ENCODE measurements at regions not wholly inside any gene's neighbourhood (a gene's known extent, or its start where the extent isn't known, plus 50 kb on each side); places are given as distances from the start of the nearest gene placed in this dataset.
"Not testable (repeated sequence)": the region's sequence is repeated elsewhere in the genome, so short reads cannot be mapped to it uniquely, and the experiment has no call there.

DNA sequence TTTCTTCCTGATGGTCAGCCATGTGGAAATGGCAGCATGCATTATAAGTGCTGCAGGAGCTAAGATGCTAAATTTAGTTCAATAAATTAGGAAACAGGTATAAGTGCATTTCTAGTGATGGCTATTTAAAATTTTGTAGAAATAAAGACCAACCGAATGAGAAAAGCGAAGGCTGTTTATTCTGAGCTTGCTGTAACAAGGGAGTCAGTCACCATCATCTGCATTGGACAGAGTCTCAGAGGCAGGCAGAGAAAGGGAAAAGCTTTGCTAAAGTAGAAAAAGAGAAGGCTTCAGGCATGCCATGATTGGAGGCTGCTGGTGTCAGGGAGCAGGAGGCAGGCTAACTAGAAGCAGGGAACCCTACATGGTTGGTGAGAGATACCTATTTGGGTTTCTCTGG, 451.0 kb downstream of the EDEM1 start:
- no peak for DNase-seq

DNA sequence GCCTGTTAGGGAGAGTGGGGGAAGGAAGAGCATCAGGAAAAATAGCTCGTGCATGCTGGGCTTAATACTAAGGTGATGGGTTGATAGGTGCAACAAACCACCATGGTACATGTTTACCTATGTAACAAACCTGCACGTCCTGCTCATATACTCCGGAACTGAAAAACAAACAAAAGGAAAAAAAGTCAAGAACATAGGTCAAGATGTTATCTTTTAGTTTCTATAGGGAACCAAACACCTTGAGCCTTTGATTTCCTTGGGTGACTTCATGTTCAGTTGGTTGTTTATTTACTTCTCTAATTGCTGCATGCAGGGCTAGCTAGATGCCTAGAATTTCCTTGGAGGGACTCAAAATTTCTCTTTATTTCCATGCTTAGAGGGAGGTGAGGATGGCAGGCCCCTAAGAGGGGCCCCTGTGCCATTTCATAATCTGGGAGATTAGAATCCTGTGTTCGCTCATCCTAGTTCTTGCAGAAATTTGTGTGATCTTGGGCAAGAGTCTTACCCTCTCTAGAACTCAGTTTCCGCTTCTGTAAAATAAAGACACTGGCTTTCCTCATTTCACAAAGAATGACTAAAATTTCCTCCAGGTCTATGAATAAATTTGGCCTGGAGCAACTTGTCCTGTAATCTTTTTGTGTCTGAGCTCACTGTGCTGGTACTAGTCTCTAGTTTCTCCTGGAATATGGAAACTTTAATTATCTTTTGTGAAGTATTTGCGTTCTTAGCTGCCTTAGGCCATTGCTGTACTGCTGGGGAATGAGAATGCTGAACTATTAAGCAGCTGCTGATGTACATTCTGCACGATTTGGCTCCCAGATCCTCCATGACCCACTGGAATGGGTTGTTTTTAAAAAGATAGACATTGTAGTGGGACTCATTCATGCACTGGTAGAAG, 457.5 kb downstream of the EDEM1 start:
- no peak for DNase-seq

DNA sequence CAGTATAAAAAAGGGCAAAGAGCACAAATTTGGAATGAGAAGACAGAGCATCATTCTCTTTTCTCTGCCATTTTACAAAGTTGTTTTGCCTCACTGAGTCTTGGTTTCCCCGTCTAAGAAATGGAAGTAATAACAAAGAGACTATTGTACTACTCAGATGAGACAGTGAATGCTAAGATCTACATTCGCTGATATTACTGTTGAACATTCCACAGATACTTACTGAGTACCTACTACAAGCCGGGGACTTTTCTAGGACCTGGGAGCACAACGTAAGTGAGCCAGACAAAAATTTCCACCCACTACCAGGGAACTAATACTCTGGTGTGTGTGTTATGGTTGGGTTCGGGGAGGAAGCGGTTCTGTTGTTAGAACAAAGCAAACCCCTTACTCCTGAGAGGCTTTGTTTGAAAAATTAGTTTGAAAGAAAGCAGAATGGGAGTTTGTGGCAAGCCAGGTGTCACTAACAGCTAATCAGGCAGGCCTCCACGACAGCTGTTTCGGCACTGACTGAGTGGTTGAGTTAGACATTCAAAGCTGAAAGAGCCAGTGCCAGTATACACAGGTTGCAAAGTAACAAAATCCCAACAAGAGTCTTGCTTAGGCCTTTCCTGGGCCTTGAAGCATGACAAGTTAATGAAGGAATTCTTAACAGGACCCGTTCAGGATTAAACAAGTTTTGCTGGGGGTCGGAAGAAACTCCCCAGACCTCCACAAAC, 458.3 kb downstream of the EDEM1 start:
- no peak for DNase-seq

DNA sequence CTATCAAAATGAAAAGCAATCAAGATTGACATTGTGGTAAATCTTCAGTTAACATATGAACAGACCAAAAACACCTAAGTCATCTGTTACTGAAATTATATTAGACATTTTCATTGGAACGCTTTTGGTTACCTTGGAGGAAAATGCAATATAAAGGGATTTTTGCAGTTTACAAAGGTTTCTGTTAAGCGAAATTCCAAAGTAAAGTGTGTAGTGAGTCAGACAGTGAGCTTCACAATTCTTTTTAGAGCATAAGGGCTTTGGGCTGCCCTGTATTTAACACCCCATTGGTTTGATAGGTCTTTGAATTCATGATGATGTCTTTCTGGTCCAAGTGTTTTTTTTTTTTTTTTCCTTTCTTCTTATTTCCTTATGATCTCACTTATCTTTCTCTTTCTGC, 462.8 kb downstream of the EDEM1 start:
- DNase-seq, result no peak

DNA sequence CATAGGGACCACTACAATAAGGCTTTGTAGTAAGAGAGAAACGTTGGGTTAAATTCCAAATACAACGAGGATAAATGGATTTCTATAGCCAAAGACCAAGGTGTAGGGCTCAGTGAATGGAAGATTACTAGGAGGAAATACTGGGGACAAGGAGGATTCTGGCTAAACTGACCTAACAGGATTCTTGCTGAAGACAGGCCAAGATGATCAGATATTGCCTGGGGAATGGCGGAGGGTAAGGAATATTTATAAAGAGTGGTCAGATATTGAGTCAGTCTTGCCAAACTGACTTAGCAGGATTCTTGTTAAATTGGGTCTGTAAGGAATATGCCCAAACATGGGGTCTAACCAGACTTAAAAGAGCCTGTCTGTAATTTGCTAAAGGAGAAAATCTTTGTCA, 463.8 kb downstream of the EDEM1 start:
- no peak for DNase-seq

DNA sequence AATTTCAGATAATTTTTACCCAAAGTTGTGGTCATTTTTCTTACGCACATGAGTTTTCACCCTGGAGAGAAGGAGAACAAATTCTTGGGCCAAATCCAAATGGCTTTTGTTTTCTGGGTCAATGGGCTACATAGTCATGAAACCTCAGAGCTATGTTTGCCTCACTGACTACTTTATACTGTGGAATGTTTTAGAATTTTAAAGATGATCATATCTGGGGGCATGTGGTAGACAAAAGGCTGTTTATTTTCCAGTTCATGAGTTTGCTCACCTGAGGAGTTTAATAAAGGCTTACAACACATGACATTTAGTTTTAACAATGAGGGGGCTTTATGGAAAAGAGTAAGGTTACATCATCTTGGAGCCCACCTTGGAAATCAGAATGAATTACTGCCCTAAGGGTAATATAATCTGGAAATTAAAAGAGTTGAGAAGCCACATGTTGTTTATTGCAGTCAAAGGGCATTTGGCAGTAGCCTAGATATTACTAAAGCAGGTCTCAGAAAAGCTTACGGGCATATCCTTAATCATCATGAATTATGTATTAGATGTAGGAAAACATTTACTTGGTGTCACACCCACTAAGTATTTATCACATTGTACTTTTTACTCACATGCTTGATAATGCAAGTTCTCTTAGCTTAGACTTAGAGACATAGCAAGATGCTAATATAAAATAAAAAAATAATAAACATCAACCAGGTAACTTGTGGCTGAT, 466.1 kb downstream of the EDEM1 start:
- no peak for DNase-seq

DNA sequence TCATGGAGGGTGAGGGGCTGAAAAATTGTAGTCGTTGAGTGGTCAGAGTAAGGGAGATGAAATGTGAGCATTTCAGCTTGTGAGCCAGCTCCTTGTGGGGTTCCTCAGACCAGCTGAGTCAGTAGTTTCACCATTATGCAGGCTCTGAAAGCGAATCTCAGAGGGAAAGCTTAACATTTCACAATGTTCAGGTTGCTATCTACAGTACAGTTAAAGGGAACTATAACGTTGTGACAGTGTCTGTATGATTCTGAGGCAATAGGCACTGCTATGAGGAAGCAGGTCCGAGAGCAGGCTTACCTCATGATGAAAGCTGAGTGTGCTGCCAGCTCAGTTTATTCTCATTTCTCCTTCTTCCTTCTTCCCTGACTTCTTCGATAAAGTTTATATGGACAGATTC, 469.6 kb downstream of the EDEM1 start:
- no peak for DNase-seq

DNA sequence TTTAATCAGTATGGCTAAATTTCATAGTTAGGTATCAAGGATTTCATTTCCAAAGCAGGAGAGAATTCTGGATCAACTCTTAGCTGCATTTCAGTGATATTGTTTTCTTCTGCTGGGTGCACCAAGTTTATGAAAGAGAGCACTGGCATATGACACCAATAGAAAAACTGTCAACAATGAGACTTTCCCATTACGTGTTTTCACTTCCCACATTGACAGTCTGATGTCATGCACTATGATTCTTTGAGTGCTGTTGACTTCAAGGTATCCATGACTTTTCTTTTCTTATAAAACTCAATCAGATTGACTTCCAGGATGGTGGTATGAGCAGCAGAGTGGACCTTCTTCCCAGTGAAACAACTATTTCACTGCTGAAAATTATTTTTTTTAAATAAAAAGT, 476.1 kb downstream of the EDEM1 start:
- DNase-seq, result no peak

DNA sequence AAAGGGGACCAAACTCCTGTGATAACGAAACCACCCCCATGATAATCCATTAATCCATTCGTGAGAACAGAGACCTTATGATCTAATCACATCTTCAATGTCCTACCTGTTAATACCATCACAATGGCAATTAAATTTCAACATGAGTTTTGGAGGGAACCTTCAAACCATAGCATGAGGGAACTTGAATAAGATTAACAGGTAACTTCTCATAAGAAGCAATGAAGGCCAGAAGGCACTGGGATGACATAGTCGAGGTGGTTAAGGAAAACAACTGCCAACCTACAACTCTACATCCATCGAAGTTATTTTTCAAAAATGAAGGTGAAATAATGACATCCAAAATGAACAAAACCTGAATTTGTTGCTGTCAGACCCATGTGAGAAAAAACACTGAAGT, 478.9 kb downstream of the EDEM1 start:
- DNase-seq, result no peak

DNA sequence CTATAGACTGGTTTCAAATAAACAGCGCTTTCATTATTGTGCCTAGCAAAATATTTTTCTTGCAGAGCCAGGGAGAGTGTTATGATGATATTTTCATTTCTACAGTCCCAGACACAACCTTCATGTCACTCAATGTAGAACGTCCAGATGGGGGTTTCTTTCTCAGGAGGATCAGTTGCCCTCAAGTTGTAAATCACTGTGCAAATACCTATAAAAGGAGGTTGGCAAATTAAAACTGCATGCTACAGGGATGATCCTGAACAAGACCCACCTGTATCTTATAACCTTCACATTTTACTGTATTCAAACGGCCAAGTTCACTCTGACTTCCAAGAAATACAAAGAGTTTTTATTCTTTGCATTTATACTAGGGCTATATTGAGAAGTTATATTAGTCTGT, 486.0 kb downstream of the EDEM1 start:
- DNase-seq, result no peak

DNA sequence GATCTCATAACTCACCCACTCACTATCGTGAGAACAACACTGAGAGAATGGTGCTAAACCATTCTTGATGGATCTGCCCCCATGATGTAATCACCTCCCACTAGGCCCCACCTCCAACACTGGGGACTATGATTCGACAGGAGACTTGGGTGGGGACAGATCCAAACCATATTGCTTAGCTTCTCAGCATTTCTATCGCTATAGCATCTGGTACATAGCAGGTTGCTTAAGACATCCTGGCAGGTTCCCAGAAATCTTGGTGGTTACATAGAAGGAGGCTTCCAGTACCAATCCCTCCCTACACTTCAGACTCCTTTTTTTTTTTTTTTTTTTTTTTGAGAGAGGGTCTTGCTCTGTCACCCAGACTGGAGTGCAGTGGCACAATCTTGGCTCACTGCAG, 487.8 kb downstream of the EDEM1 start:
- no peak for DNase-seq

DNA sequence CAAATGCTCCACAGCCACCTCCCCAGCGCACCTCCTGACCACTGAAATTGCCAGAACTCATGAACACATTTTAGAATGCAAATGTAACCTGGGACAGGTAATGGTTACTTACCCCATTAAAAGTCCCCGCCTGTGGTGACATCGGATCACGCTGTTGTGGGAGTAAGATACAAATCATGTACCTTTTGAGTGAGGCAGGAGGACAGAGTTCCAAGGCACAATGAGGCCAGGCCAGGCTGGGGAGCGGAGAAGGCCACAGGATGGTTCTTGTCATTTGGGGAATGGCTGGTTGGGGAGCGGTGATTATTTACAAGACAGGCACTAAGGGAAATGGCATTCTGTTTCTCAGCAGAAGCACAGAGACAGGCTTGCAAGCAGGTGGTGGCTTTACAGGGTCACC, 490.0 kb downstream of the EDEM1 start:
- DNase-seq, result no peak

DNA sequence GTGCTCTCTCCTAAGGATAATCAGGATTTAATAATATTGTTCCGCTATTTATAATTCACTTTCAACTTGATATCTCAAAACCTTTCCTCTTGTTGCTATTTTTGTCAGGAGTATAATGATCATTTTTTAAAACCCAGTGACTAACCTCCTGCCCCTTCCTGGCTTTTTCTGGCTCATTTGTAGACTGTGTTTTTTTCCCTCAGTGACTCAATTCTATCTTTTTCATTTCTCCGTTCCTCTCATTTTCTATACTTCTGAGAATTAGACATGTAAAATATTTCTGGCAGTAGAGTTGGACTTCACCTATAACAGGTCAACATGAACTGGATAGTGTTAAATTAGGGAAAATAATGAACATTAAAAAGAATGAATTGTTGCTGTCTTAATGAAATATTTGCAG, 490.7 kb downstream of the EDEM1 start:
- DNase-seq, result no peak

DNA sequence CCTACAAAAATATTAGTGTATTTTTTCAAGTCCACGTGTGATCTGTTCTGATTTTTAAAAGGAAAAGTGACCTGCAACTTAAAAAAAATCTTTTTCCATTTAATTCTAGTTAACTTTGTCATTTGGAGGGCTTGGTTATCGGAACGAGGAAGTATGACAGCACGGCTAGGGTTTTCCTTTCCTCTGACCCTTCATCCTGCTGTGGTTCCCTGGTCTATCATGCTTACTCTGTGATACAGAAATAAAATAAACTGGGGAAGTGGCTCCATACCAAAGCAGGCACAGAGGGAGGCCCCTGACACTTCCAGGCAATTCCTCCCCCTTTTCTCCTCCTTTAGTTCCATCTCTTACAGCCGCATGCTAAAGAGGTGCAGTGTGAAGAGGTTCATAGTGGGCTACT, 491.3 kb downstream of the EDEM1 start:
- DNase-seq, result no peak

DNA sequence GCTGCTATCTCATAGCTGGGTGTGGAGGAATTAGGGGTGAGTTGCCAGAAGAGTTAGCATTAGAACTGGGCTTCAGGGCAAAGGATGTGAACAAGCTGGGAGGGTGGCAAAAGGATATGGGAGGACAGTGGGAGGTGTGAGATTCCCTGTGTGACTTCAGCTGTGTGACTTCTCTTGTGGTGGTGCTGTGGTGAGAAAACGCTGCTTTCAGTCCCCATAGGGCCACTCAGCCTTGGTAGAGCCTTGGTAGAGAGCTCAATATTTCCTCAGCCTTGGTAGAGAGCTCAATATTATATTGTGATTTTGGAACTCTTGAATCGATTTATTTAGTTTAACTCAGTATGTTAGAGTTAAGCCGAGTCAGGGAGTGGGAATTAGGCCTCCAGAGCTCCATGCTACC, 499.7 kb downstream of the EDEM1 start:
- no peak for DNase-seq

DNA sequence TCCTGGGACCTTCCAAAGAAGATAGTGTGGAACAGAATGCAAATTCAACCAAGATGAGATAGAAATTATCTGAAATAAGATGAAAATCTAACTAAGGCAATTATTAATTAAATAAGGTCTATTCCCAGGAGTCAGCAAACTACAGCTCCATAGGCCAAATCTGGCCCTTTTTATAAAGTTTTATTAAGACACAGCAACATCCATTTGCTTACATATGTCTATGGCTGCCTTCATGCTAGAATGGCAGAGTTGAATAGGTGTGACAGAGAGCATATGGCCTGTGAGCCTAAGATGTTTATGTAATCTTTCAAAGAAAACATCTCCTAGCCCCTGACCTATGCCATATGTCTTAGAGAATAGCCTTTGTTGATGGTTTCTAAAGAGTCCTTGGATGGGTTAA, 503.0 kb downstream of the EDEM1 start:
- DNase-seq, result no peak

DNA sequence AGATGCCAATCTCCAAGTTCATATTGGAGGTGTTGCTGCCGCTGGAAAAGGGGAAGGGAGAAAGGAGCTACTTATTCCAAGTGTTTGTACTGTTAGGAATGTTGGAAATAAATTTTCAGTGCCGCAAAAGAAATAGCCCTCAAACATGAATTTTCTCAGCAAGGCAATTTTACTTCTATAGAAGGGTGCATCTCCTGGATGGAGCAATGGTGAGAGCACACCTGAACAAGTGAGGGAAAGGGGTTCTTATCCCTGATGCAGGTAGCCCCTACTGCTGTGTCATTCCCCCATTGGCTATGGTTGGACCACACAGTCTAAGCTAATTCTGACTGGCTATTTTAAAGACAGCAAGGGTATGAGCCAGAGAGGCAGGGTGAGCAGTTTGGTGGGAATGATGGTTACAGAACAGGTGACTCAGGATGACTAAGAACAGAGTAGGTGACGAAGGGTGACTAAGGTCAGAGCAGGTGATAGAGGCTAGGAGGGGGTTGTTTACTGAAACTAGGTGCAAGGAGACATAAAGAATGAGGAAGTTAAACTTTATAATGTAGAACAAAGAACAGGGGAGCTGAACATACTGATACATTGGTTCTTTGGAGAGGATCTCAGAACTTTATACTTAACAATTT, 503.5 kb downstream of the EDEM1 start:
- no peak for DNase-seq

DNA sequence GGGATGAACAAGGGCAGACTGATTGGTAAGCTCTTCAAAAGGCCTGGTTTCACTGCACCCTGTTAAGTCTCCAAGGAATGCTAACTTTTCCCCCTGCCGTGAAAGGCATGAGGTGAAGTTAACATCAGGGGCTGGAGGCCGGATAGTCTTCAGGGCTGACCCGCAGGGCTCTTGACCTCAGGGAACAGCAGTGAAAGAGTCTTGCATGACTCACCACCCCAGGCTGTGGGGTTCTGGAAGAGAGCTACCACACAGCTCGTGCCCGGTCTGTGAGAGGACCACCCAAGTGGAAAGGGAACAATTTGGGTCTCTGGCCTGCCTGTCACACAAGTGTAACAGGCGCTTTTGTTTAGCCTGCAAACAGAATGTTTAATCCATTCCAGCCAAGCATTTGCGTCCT, 504.9 kb downstream of the EDEM1 start:
- DNase-seq, result no peak

DNA sequence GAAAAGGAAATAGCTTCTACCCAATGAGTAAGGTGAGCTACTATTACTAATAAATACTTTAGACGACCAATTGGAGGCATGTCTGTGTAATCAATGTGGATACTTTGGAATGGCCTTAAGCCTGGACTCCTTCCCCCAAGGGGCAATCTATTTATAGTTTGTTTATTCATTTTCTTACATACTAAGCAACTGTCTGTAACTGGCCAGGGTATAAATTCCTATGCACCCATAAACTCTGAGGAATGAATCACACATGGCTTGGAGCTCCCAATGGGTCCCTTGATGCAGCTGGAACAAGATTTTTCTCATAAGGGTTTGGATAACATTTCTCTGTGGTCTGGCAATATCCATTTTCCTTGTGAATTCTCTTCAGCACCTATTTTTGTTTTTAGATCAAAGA, 506.8 kb downstream of the EDEM1 start:
- DNase-seq, result no peak

DNA sequence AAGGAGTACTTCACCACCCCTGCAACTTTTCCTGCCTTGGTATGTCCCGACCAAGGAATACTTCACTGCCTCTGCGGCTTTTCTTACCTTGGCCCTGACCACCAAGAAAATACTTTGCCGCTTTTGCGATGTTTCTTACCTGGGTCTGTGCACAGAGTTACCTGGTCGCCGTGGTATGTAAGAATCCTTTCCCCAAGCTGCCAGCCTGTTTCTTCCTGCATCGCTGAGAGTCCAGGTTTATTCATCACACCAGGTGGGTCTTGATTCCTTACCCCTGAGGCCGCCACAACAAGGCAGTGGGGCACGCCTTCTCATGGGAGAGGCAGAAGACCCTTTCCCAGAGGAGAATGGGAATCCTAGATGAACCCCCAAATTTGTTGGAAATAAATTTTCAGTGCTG, 511.3 kb downstream of the EDEM1 start:
- DNase-seq, result no peak

DNA sequence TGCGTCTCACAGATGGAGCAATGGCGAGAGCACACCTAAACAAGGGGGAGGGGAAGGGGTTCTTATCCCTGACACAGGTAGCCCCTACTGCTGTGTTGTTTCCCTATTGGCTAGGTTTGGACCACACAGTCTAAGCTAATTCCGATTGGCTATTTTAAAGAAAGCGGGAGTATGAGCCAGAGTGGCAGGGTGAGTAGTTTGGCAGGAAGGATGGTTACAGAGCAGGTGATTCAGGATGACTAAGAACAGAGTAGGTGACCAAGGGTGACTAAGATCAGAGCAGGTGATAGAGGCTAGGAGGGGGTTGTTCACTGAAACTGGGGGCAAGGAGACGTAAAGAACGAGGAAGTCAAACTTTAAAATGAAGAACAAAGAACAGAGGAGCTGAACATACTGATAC, 511.8 kb downstream of the EDEM1 start:
- no peak for DNase-seq

DNA sequence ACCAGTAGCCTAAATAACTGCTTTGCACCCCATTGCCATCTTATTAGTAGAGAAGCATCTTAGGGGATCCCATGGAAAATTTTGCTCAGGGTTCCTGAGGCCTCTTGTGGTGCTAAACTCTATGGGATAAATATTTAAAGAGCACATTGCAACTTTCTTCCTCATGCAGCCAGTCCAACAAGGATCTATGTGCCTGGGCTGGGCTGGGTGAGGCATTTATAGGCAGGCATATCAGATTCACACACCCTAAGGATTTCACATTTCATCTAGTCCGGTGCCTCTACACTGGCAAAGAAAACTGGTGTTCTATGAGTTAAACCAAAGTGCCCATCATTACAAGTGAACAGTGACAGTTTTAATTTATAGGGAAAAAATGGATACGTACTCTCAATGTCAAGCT, 512.3 kb downstream of the EDEM1 start:
- DNase-seq, result no peak

DNA sequence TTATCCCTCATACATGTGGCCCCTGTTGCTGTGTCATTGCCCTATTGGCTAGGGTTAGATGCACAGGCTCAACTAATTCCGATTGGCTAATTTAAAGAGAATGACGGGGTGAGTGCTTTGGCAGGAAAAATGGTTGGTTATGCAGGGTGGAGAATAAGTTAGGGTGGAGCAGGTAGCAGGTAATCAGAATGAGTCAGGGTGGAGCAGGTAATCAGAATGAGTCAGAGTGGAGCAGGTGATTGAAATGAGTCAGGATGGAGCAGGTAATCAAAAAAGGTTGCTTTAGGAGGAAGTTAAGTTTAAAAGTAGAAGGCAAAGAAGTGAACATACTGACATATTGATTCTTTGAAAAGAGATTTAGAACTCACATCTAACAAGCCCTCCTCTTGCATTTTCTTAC, 513.5 kb downstream of the EDEM1 start:
- not testable (repeated sequence) for DNase-seq

Data from SW 1271 (cell line).